Mononuclear cell (primary cell): ENCODE measurements at regions not wholly inside any gene's neighbourhood (a gene's known extent, or its start where the extent isn't known, plus 50 kb on each side); places are given as distances from the start of the nearest gene placed in this dataset.

ENCODE experiments used
- H3K27me3 ChIP-seq: 2 replicates; pipeline ENCODE4 v1.6.0; 2011; ENCODE audit warnings: low read length, control low read depth; ENCODE audit not compliant: insufficient read depth
- H3K4me1 ChIP-seq: 2 replicates; pipeline ENCODE4 v1.5.1; 2011; ENCODE audit warnings: mild to moderate bottlenecking, low read length, control low read depth; ENCODE audit not compliant: insufficient read depth
- H3K4me3 ChIP-seq: 2 replicates; pipeline ENCODE4 v1.5.1; 2011; ENCODE audit warnings: mild to moderate bottlenecking, low read length, moderate library complexity
- H3K9me3 ChIP-seq: 2 replicates; pipeline ENCODE4 v1.5.1; 2011; ENCODE audit warnings: low read depth, mild to moderate bottlenecking, control low read depth, low read length

DNA sequence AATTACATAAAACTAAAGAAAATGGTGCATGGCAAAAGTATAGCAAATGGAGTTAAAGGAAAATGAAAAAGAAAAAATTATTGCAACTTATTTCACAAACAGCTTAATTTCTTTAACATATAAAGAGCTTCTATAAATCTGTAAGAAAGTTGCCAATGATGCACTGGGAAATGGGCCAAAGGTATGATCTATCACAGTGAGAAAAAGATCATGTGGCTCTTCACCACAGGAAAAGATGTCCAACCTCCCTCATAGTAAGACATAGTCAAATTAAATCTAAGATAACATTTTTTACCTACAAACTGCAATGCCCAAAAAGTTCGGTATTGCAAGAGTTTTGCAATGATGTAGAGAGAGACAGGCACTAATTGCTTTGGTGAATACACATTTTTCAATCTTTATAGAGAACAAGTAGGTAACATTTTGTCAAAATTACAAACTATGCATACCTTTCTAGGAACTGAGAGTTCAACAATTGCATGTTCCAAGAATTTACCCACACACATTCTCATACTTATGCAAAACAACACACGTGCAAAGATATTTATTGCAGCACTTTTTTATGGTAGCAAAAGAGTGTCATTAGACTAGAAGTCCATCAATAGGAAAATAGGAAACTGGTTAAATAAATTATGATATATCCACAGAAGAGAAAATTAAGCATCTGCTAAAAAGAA lies 372.6 kb downstream of the QKI start:
- peaks cover 11% of the 10 kb centered on the region for H3K4me1 ChIP-seq
- no peaks in the 10 kb centered on the region for H3K9me3 ChIP-seq
- H3K27me3 ChIP-seq = peaks cover 4% of the 10 kb centered on the region
- H3K4me3 ChIP-seq = no peak overlapping the region

DNA sequence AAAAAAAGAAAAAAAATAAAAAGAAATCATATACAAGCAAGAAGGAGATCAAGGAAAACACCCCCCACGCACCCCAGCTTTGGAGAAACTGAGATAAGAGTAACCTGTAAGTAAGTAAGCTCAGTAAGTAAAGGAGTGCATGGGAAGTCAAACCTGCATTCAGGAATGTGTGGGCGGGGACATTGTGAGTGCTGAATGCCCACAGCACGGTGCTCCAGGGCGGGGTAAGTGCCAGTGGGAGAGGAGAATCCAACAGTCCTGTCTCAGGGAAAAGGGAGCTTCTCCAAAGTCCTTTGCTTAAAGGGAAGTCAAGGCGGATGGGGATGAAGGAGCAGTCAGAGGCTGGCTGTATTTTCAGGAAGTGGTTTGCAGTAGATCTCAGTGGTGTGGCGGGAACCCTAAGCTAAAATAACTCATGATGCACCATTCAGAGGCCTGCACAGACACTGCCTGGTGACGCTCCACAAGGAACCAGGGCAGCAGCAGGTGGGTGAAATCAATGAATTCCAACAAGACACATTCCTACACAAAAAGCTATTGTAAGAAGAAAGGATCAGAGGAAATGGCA lies 368.0 kb downstream of the QKI start:
- H3K9me3 ChIP-seq = no peaks in the 10 kb centered on the region
- no peak overlapping the region for H3K4me3 ChIP-seq
- no peaks in the 10 kb centered on the region for H3K27me3 ChIP-seq
- peaks cover 11% of the 10 kb centered on the region for H3K4me1 ChIP-seq

DNA sequence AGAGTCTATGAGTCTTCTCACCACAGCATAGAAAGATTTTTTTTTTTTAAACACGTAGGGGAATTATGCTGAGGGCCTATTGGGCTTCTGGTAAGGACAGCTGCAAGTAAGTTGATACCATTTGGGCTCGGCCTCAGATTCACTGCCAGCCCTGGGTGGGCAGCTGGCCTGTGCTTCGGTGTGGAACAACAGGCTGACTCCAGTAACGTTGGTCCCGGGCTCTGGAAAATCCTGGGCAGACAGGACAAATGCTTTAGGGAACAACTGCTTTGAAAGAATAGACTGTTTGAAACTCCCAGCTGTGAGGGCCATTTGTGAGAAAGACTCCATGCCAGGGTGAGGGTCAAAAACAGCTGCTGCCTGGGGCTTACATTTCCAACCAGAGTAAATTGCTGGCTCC lies 366.5 kb downstream of the QKI start:
- H3K9me3 ChIP-seq = no peaks in the 10 kb centered on the region
- H3K27me3 ChIP-seq = no peaks in the 10 kb centered on the region
- H3K4me1 ChIP-seq = peaks cover 11% of the 10 kb centered on the region
- H3K4me3 ChIP-seq = no peak overlapping the region

DNA sequence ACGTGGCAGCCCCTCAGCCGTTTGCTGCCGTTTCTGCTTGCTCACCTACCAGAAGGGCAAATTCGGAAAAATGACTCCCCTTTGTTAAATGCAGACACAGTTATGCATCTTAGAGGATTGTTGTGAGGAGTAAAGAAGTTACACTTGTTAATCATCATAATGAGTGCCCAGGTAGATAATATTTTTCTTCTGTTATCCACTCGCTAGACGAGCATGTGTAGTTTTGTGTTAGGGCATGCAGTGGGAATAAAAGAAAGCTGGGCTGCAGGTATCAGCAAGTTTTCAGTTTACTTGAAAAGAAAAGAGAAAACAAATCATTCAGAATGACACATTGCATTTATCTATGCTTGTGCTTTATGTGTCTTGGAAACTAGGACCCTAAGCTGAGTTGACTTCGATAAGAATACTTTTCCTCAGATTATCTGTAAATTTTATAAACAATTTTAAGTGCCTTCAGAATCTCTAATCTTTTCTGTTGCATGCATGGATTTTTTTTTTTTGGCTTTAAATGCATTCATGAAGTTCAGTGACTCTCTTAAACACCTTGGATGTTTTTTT lies 365.3 kb downstream of the QKI start:
- Histone ChIP-seq H3K4me1 (peaks cover 11% of the 10 kb centered on the region), H3K4me3 (no peak overlapping the region), H3K27me3 (no peaks in the 10 kb centered on the region), H3K9me3 (no peaks in the 10 kb centered on the region)

DNA sequence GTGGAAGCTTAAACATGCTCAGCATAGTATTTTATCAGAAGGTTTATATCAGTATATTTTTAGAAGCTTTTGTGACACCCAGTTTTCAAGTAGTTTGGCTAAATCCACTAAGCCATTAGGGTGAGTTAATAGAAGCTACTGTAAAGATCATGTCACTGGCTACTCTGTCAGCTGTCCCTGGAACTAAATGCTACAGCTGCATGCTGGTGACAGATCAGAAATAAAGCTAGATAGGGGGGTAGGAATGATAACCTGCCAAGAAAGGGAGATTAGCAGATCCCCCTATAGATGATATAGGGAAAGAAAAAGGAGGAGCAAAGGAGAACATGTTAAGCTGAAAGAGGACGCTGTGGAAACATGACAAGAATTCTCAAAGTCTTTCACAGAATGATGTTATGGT lies 363.2 kb downstream of the QKI start:
- Histone ChIP-seq H3K4me1 (peaks cover 5% of the 10 kb centered on the region), H3K9me3 (no peaks in the 10 kb centered on the region), H3K27me3 (no peaks in the 10 kb centered on the region), H3K4me3 (no peak overlapping the region)

DNA sequence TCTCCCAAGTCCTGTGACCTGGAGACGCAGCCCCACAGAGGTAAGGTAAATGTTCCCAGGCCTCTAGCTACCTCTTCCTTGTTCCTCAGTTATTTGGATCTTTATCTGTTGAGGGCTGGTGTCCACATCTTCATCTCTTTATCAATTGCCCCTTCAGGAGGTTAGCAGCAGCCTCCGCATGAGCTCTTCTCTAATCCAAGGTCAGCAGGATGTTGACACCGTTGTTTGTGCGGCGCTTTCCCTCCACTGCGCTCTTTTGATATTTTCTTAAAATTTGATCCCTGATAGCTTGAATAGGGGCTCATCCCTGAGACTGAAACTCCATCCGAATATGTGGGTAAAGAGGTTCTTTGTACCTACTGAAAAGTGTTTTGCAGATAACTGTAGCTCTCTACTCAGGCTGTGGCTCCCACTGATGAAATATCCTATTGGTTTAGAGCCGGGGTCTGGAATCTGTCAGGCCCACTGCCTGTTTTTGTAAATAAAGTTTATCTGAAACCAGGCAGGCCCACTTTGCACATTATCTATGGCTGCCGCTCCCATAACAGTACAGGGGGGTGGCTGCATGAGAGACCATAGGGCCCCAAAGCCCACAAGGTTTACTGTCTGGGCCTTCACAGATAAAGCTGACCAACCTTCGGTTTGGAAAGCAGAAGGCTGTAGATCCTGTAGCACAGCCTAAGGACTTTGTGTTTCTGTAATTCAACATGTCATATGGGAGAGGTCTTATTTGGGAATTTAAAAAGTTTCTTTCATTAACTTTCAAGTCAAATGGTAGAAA lies 362.6 kb downstream of the QKI start:
- Histone ChIP-seq H3K27me3 (no peaks in the 10 kb centered on the region), H3K9me3 (no peaks in the 10 kb centered on the region)

DNA sequence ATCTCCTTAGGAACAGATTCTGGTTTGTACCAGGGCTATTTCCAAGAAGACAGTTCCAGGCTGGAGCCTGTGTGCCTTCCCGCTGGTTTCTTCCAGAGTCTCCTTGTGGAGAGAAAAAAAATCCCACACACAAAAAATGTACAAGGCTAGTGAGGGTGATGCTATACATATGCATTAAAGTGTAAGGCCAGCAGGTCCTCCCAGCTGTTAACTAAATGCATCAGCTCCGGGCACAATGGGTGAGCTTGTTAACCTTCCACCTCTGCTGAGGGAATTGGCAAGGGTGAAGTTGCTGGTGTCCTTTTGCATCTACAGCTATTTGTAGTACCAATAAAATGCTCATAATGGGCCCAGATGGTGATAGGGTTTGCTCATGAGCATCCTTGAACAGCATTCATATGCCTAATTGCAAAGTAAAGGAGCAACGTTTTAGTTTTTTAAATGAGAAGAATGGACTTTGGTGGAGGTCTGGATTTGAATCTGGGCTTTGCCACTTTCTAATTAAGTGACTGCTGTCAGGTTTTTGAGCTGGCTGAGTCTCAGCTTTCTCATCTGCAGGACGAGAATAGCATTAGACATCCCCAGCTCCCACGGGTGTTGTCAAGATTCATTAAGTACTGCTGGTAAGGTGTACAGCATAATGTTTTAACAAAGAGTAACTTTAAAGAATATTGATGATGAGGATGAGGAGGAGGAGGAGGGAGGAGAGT lies 361.8 kb downstream of the QKI start:
- no peaks in the 10 kb centered on the region for H3K9me3 ChIP-seq
- H3K4me1 ChIP-seq = no peaks in the 10 kb centered on the region
- no peaks in the 10 kb centered on the region for H3K27me3 ChIP-seq
- H3K4me3 ChIP-seq = no peak overlapping the region

More for the DNA sequence above, 362.6 kb downstream of the QKI start:
- H3K4me3 ChIP-seq = no peak overlapping the region
- H3K4me1 ChIP-seq = no peaks in the 10 kb centered on the region

DNA sequence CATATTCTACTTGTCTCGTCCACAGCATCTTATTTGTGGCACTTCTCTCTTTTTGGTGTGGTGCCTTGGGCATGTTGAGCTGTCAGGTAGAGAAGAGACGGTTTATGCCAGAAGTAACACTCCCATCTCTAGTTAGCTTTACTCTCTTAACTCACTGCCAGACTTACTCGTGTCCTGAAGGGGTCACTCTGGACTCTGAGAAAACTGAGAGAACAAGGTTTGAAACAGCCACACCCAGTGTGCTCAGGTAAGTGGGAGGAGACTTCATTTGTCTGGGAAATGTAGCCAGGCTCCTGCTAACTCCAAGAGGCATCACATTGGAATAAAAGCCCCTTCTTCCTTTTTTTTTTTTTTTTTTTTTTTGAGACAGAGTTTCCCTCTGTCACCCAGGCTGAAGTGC lies 360.8 kb downstream of the QKI start:
- no peaks in the 10 kb centered on the region for H3K9me3 ChIP-seq
- H3K4me3 ChIP-seq = no peak overlapping the region
- H3K27me3 ChIP-seq = no peaks in the 10 kb centered on the region
- H3K4me1 ChIP-seq = no peaks in the 10 kb centered on the region

DNA sequence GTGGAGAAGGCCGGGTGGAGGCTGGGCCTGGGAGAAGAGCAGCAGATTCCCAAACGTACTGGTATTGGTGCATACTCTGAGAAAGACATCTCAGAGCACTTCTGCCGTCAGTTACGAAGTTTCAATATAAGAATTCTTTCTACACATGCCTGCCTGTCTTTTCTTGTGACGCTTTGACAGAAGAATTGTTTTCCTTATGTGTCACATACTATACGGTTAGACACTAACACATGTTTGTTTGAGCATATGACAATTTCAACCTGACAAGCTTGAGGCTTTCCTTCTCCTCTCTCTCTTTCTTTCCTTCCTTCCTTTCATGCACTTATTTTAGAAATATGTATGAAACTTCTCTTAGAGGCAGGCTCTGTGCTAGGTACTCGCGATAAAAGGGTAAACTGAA lies 360.0 kb downstream of the QKI start:
- Histone ChIP-seq H3K27me3 (no peaks in the 10 kb centered on the region), H3K4me1 (no peaks in the 10 kb centered on the region), H3K4me3 (no peak overlapping the region), H3K9me3 (no peaks in the 10 kb centered on the region)

DNA sequence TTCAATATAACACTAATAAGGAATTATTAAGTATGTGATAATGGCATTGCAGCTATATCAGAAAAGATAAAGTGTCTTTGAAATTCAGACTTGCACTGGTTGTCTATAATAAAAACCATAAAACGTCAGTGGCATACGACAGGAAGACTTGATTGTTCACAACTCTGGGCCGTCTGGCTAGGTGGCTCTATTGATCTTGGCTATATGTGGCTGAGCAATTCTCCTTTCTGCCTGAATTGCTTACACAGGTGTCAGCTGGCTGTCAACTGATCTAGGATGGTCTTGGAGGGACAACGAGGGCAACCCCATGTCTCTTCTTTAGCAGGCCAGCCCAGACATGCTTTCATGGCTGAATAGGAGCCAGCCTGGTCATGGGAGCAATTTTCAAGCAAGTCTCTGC lies 359.1 kb downstream of the QKI start:
- no peak overlapping the region for H3K4me3 ChIP-seq
- no peaks in the 10 kb centered on the region for H3K9me3 ChIP-seq
- peaks cover 4% of the 10 kb centered on the region for H3K27me3 ChIP-seq
- no peaks in the 10 kb centered on the region for H3K4me1 ChIP-seq

DNA sequence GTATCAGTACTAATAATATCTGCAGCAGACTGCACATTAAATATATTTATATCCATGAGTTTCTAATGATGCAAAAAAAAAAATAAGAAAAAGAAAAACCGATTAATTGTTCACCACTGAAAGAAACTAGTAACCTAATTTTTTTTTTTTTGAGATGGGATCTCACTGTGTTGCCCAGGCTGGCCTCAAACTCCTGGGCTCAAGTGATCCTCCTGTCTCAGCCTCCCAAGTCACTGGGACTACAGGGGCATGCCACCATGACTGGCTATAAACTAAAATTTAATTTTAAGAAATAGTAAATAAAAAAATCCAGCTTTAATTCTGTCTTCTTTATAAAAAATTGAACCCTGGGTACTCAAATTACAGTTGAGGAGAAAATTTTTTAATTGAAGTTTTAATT lies 358.2 kb downstream of the QKI start:
- no peak overlapping the region for H3K4me3 ChIP-seq
- H3K27me3 ChIP-seq = peaks cover 10% of the 10 kb centered on the region
- H3K9me3 ChIP-seq = no peaks in the 10 kb centered on the region
- H3K4me1 ChIP-seq = no peaks in the 10 kb centered on the region

DNA sequence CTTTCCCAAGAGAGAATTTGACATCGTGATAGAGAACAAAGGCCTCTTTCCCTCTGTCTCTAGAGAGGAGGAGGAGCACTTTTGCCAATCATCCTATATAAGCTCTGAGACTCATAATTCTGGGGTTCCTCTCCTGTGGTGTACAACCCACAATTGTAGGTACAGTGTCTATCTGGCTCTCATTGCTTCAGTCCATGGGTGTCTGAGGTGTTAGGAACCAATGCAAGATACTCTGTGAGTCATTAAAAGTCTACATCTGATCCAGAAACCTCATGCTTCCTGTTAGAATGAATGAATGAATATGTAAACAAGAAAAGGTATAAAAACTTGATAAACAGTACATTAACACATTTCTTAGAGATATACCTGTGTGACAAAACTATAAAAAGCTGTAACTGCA lies 356.7 kb downstream of the QKI start:
- H3K9me3 ChIP-seq = no peaks in the 10 kb centered on the region
- no peak overlapping the region for H3K4me3 ChIP-seq
- peaks cover 22% of the 10 kb centered on the region for H3K27me3 ChIP-seq
- H3K4me1 ChIP-seq = no peaks in the 10 kb centered on the region

DNA sequence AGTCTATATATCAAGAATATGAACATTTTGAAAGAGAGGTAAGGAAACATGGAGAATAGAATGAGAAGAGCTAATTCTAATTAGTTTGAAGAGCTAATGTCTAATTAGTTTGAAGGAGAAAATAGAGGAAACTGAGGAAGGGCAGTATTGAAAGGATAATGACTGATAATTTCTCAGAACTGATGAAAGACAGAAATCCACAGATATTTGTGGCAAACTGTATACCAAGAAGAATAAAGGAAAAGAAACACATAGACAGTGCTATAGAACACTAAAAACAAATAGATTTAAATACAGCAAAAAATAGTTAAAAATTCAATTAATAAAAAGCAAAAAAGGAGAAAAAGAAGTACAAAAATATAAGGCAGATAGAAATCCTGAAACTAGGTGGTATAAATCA lies 354.4 kb downstream of the QKI start:
- no peak overlapping the region for H3K4me3 ChIP-seq
- no peaks in the 10 kb centered on the region for H3K4me1 ChIP-seq

DNA sequence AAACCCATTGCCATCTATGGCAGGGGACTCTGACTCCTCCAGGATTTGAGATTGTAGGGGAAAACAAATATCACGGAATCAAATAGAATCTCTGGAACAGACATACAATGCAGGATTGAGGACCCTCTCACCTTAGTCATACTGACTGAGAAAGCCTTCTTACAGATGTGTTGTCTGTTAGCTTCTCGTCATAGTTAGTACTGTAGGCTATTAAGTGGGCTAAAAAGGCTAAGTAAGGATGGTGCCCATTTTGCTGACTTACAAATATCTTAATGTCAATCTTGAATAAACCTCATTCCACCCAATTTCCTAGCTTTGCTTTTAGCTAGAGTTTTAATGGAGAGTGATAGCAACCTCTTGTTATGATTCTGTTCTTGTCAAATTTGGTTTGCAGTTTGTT lies 352.4 kb downstream of the QKI start:
- Histone ChIP-seq H3K27me3 (peaks cover 24% of the 10 kb centered on the region), H3K4me3 (no peak overlapping the region), H3K9me3 (no peaks in the 10 kb centered on the region), H3K4me1 (no peaks in the 10 kb centered on the region)

More for the DNA sequence above, 354.4 kb downstream of the QKI start:
- peaks cover 24% of the 10 kb centered on the region for H3K27me3 ChIP-seq
- H3K9me3 ChIP-seq = no peaks in the 10 kb centered on the region

DNA sequence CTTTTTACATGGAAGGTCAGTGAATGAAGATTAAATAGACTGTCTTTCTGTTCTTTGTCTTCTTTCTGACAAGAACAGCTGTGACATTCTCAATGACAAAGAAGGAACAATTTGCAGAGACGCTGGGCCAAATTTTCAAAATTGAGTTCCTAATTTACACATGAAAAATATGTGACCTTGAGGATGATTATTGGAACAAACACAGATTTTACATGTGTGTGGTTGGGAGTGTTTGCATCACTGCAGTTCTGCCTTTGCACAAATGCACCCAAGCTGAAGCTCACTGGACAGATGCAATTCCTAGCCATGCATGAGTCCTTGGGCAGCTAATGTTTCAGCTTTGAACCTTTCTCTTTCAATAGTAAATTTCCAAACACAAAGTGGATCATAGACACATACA lies 350.8 kb downstream of the QKI start:
- no peaks in the 10 kb centered on the region for H3K9me3 ChIP-seq
- no peak overlapping the region for H3K4me3 ChIP-seq
- peaks cover 24% of the 10 kb centered on the region for H3K27me3 ChIP-seq
- no peaks in the 10 kb centered on the region for H3K4me1 ChIP-seq
